ENCODE measurements at regions not wholly inside any gene's neighbourhood (a gene's known extent, or its start where the extent isn't known, plus 50 kb on each side); places are given as distances from the start of the nearest gene placed in this dataset.

DNA sequence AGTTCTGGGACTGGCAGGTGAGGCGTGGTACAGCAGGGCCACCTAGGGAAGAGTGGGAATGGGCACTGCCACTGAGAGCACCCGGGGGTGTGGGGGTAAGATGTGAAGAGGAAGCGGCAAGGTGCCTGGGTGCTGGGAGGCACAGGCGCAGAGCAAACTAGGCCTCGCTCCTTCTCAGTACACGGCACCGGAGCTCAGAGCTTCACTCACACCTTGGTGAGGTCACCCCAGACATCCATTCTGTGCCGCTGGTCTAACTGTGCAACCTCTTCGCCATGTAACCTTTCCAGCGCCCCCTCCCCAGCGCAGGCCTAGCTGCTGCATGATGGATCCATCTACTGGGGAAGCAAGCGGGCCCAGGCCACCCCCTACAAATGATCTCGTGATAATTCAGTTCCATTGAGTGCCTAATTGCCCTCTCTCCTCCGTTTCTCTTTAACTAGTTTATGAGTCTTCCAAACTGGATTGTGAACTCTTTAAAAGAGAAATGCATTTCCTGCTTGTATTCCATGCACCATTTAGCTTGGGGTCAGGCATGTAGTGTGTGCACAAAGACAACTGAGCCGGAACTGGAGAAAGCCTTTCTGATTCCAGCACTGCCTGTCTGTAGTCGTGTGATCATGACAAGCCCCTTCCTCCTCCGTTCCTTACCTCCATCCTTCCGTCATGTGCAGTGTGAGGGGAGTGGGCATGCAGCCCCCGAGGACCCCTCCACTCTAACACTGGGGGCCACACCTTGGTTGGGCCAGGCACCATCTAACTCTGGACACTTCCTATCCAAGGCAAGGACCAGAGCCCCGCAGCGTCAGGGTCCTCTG lies 1475.2 kb downstream of the TBC1D22A start:
- DNase-seq (ENCODE audit: low spot score): no peak

DNA sequence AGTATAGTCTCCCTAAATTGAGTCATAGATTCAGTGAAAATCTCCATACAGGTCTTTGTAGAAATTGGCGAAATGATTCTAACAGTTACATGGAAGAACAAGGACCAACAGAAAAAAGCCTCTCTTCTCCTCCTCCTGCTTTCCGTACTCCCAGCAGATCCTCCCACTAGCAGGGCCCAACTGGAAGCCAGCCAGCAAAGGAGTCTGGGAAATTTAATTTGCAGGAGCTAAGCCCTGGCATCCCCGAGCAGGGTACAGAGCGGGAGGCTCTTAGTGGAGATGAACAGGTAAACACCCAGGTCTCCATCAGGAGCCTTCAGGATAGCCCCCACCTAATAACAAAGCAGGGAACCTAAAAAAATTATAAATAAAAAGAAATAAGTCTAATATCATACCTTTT lies 1473.8 kb downstream of the TBC1D22A start:
- DNase-seq (ENCODE audit: low spot score): no peak

DNA sequence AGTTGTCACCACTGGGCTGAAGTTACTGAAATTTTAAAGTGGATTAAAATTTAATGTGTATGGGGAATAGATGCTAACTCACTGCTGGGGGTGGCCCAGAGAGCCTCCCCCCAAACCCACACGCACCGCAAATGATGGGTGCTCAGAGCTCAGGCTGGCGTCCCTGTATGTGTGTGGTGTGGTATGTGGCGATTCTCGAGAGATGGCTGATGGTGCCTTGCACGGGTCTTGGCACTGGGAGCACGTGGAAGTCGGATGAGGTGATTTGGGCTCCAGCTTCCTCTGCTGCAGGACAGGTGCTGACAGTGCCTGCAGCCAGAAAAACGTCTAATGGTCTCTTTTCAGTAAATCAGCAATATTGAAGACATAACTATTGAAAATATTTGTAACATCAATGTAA lies 1473.3 kb downstream of the TBC1D22A start:
- DNase-seq (ENCODE audit: low spot score): no peak

DNA sequence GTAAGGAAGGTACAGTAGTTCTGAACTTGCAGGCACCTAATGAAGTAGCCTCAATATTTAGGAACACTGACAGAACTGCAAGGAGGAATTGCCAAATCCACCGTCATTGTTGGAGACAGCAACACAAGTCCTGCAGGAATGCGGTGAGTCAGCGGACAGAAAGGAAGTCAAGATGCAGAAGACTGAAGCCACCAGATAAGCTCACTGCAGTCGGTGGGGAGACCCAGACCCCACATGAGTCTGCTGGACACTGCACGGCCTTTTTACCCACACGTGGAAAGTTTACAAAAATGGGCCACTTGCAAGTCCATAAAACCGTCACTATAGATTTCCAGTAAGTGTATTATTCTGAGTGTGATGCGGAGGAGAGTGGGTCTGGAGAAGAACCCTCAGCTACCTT lies 1471.6 kb downstream of the TBC1D22A start:
- DNase-seq (ENCODE audit: low spot score): no peak

DNA sequence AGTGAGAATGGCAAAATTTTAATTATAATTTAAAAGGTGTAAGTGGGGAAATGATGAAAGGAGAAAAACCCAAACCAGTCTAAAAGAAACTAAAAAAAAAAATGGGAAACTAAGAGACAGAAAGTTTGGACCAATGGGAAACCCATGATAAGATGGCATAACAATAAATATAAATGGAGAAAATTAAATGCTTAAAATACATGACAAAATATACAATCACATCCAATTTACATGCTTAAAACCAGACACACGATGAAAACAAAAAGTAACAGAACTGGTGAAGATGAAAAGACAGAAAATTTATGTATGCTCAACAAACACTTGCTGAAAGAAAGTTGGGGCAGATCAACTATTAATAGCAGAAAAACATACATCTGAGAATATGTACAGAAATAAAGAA lies 1471.1 kb downstream of the TBC1D22A start:
- no peak for DNase-seq (ENCODE audit: low spot score)

DNA sequence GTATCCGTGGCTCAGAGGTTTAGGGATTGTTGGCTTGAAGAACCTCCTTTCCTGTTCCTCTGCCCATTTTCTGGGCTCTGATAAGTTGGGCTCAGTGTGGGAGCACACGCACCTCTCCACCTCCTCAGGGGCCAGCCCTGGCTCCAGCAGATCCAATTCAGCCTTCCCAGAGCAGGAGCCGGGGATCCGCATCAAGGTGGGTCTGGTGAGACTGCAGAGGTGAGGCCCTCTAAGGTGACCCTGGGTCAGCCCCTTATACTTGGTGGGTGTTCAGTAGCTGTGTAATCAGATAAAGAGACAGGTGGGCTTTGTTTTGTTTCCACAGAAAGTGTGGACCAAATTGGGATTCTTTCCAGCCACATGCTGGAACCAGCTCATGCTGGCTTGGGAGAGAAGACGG lies 1466.0 kb downstream of the TBC1D22A start:
- DNase-seq (ENCODE audit: low spot score): no peak

DNA sequence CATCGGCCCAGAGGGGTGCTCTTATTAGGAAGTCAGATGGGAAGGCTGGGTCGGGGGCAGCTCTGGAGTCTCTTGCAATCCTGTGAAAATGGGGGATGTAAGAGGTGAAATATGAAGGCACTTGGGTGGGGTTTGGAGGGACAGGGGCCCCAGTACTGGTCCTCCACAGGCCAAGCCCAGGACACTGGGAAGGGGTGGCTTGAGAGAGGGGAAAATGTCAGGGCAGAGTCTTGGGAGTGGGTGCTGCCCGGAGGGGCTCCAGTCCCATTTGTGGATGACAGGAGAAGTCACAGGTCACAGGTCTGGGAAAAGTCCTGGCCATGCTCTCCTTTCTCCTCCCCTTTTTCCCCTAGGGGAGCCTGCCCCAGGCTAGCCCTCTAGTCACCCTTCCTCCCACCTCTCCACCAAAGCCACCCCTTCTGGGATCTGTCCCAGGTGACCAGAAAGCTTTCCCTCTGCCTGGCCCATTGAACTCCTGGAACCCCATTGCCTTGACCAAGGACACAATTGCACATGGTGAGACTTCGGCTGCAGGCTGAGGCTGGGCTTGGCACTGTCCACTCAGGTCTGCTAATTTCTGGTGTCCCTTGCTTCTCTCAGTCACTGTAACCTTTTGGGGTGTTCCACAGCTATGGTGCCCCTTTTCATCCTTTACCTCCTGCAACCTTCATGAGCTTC lies 1465.0 kb downstream of the TBC1D22A start:
- no peak for DNase-seq (ENCODE audit: low spot score)

DNA sequence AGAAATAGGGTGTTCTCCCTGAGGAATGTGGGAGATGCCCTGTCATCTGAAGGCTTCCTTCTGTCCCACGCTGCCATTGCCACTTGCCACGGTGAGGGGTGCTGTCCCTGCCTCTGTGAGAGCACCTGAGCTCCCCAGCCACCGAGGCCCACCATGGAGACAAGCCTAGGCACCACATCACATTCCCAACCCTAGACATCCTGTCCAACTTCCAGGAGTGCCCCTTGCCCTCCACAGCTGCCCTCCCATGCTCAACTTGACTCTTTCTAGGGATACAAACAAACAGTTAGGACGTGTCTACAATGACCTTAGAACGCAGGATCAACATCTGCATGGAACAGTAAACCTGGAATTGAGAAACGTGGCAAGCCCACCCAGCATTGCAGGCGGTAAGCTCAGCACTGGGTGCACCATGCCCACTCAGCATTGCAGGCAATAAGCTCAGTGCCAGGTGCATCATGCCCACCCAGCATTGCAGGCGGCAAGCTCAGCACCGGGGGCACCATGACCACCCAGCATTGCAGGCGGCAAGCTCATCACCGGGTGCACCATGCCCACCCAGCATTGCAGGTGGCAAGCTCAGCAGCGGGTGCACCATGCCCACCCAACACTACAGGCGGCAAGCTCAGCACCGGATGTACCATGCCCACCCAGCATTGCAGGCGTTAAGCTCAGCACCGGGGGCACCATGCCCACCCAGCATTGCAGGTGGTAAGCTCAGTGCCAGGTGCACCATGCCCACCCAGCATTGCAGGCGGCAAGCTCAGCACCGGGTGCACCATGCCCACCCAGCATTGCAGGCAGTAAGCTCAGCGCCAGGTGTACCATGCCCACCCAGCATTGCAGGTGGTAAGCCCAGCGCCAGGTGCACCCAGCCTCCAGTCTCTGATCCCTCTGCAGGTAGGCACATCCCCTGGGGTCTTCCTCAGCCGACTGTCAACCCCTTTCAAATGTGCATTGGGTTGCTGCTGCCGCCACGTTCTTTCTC lies 1463.9 kb downstream of the TBC1D22A start:
- DNase-seq (ENCODE audit: low spot score): no peak

DNA sequence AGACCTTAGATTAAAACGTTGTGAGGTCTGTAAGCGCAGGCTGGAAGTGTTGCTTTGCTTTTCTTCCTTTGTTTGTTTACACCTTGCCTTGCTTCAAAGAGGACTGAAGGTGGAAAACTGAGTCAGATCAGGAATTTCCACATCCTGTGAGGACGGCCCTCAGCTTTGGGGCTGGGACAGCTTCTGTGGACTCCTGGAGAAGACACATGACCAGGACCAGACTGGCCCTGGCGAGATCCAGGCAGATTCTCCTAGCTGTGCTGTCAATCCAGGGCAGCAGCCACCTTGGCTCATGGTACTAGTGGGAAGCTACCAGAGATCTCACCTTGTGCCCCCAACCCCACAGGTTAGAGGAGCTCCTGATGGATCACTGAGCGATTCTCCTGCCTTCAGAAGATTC lies 1461.9 kb downstream of the TBC1D22A start:
- DNase-seq (ENCODE audit: low spot score): no peak

DNA sequence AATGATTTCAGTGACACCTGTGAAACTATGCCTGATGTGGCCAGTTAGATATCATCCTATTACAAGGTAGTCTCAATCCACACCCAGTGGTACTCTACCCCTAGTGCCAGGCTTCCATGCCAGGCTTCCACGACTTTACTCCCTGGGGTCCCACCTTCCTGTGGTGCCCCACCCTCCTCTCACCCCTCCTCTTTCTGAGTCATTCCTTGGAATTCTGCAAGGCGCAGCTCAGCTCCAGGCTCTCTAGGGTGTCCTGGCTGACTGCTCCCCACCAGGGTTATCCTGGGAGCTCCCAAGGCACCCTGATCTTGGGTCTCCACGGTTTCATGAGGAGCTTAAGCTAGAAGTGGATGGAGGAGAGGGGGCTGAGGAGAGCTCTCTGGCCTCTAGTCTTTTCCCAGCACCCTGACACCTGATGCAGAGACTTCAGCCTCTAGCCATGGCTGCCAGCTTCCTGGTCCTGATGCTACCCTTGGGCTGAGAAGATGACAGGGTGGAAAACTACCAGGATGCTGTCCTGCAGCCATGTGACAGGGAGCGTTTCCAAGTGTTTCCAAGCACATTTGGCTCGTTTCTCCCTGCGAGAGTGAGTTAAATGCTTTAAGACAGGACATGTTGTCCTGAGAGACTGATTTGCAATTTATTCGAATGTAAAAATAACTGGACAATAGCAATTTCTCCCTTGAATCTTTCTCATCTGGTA lies 1461.2 kb downstream of the TBC1D22A start:
- no peak for DNase-seq (ENCODE audit: low spot score)

DNA sequence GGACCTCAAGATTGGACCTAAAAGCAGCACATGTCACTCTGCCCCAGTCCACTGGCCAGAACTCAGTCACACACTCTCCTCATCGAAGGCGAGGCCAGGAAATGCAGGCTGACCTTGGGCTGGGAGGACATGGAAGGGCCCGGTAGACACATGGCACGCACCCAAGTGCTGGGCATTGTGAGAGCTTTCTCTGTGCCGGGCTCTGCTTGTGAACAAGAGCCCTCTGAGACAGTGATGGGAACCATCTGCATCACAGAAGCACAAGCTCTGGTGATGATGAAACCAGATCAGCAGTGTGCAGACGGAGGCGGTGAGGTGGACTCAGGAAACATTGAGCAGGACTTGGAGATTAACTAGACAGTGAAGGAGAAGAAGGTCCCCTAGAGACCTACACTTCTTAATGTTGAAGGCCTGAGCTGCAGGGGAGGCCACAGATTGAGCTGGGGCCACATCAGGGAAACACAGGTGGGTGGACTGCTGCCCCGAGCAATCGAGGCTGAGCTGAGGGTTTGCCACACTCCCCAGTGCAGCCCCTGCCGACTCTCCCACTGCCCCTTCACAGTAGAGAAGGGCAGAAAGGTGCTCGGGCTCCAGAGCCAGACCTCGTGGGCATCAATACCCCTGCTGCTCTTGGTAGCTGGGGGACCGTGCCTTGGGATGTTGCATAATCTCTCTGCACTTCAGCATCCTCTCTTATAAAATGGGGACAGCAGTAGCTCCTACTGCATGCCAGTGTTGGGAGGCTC lies 1460.5 kb downstream of the TBC1D22A start:
- DNase-seq (ENCODE audit: low spot score): no peak

DNA sequence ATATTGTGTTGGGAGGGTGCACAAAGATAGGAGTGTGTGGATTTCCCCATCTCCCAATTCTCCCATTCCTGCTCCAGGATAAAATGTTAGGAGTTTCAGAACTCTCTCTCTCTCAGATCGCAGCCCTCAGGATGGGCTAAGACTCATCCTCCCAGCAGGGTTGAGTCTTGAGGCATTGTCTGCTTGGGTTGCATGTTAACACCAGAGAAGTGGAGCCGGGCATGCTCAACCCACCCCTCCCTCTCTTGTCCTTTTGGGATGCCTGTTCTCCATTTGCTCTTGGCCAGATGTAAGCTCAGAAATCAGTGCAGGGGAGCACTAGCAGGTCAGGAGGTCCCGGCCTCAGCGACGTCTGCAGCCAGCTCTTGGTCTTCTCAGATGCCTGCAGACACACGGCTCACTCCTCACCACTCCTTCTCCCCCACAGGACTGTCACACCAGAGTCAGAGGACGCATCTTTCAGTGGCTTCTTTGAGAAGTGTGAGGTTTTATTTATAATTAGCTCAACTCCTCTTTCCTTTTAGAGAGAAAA lies 1456.5 kb downstream of the TBC1D22A start:
- no peak for DNase-seq (ENCODE audit: low spot score)

DNA sequence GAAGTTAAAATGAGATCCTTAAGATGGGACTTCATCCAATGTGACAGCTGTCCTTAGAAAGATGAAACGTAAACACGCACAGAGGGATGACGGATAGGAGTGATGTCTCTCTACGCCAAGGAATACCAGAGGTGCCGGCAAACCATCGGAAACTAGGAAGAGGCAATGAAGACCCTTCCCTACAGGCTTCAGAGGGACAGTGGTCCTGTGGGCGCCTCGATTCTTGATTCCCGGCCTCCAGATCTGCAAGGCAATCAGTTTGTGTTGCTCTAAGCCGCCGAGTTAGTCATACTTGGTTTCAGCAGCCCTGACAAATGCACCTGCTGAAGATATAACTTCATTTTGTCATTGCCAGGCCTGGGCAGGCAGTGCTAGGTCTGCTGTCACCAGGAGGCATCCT lies 1455.1 kb downstream of the TBC1D22A start:
- no peak for DNase-seq (ENCODE audit: low spot score)

DNA sequence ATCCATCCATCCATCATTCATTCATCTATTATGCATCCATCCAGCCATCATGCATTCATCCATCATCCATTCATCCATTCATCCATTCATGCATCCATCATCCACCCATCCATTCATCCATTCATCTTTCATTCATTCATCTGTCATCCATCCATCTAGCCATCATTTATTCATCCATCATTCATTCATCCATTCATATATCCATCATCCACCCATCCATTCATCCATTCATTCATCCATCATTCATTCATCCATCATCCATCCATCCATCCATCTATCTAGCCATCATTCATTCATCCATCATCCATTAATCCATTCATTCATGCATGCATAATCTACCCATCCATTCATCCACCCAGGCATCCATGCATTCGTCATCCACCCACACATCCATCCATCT lies 1450.3 kb downstream of the TBC1D22A start:
- DNase-seq (ENCODE audit: low spot score): no peak

DNA sequence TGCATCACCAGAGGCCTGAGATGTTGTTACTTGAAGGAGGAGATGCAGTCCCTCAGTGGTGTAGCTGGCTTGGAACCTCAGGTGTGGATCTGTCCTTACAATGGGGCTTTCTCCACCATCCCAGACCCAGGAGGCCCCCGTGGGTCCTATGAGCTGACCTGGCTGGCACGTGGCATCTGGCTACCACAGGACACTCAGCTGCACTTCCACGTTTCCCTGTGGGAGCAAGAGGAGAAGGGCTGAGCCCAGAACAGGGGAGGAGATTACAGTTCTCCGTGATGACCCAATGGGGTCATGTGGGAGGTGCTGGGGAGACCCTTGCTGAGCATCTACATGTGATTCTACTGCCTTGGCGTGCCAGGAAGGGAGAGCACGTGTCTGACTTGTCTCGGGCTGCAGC lies 1448.4 kb downstream of the TBC1D22A start:
- DNase-seq (ENCODE audit: low spot score): no peak

DNA sequence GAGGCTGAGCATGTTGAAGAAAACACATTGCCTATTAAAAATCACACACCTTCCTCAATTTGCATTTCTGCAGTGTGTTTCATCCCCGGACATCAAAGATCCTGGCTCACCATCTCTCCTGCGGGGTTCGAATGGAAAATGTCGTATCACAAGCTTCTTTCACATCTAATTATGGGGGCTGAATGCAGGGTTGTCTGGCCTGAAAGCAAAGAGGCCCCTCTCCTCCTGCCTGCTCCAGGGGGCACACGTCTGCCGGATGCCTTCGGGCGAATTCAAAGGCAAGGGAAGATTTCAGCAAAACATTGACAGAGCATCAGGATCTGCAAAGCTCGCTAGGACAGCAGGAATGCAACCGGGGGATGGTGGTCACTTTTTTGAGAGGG lies 1447.7 kb downstream of the TBC1D22A start:
- DNase-seq (ENCODE audit: low spot score): no peak

DNA sequence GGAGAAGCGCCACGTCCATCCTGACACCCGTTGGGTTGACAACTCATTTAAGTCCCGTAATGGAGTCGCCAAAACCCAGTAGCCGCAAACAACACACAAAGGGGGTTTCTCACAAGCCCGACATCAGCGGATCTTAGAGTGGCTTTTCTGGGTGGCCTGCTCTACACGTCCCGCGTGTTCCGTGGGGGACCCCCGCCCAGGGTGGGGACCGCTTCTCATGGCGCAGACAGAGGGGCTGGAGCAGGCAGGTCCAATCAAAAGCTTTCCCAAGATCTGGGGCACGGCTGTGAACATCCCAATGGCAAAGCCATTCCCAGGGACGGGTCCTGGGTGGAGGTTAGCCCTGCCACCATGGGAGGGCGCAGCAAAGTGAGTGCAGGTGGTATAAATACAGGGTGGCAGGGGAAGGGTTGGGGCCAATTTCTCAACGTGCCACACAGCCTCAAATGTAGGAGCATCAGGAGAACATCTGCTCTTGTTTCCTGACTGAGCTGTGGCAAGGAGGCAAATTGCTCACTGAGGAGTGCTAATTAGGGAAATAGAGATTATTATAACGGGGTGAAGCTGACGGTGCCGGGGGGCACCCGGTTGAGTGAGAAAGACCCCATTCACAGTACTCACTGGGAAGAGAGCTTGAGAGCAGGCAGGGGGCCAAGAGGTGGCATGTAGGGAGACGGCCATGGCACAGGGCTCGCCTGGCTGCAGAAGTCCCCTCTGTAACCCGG lies 1447.2 kb downstream of the TBC1D22A start:
- no peak for DNase-seq (ENCODE audit: low spot score)

DNA sequence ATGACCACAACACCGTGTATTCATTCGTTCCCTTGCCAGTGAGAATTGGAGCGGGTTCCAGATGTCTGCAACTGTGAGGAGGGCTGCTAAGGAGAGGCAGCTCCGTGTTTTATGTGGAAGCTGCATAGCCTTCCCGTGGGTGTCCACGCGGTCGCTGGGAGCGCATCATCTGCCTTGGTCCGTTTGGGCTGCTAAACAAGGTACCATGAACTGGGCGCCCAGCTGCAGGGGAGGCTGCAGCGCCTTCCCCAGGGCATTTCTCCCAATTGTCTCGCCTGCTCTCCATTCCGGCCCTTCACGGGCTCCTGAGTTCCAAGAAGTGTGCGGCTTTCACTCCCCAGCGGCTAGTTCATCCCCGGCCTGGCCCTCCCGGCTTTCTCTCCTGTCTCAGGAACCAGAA lies 1446.4 kb downstream of the TBC1D22A start:
- DNase-seq (ENCODE audit: low spot score): no peak

DNA sequence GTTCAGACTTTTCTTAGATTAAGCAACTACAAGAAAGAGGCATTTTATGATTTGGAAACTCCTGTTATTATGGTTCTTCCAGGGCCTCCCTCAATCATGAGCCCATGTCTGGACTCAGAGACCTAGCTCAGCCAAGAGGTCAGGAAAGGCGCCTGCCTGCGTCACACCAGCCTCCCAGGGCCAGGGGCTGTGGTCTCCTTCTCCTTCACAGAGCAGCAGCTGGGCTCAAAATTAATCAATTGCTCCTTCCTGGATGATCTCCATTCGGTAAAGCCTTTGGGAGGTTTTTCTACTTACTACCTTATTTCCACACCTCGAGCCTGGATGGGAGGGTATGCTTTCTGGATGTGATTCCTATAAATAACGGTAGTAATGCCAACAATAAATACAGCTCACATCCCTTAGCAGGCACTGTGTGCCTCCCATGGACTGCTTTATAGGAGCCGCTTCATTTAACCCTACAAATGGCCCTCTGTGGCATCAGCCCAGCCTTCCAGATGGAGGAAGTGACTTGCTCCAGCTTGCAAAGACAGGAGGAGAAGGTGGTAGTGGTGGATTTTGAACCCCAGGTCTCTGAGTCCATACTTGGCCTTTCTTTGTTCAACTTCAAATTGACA lies 1445.6 kb downstream of the TBC1D22A start:
- no peak for DNase-seq (ENCODE audit: low spot score)

DNA sequence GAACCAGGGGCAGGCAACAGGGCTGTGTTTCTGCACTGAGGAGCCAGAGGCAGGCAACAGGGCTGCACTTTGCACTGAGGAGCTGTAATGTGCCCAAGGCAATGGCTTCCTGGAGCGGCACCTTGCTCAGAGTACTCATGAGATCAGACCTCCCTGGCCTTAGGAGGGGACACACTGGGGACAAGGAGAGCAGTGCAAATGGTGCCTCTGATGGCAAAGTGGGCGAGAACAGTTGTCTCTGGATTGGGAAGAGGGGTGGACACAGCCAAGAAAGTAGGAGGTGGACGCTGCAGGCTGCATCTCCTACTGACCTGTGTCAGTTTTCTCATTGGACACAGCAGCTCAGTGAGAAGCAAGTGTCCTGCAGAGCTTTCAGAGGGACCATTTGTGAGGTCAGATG lies 1443.3 kb downstream of the TBC1D22A start:
- DNase-seq (ENCODE audit: low spot score): no peak
